Keratinocyte (primary cell): ENCODE measurements at regions not wholly inside any gene's neighbourhood (a gene's known extent, or its start where the extent isn't known, plus 50 kb on each side); places are given as distances from the start of the nearest gene placed in this dataset.

Experiments used
- CTCF ChIP-seq, 3 experiments: IDR thresholded peaks in 1 of 3; conservative IDR thresholded peaks in 1 of 3; optimal IDR thresholded peaks in 1 of 3; 2 replicates in 2 of 3; 3 replicates in 1 of 3; pipeline versions ENCODE3 to v1.5.1; 2011; ENCODE audit warnings: low read length in 3 of 3, mild to moderate bottlenecking in 3 of 3, moderate library complexity in 2 of 3, control low read depth in 1 of 3, inconsistent platforms in 1 of 3; ENCODE audit not compliant: insufficient read depth in 2 of 3; ENCODE audit errors: extremely low read depth in 1 of 3
- EZH2 ChIP-seq: IDR thresholded peaks from one replicate; pipeline ENCODE4 v1.6.1; 2012; ENCODE audit warnings: inconsistent platforms, mild to moderate bottlenecking, low read length, moderate library complexity

- no peak for TF ChIP-seq CTCF (optimal IDR thresholded peaks at IDR 0.05 in 1 of 3, IDR thresholded peaks at IDR 0.05 in 1 of 3, conservative IDR thresholded peaks at IDR 0.05 in 1 of 3; ENCODE audit: extremely low read depth in 1 of 3, insufficient read depth in 2 of 3, low read length in 3 of 3)
- no peak for TF ChIP-seq EZH2
Observed at GRCh38 chr3:71847794-71848193, 62.8 kb upstream of the PROK2 start.
